ENCODE measurements at regions not wholly inside any gene's neighbourhood (a gene's known extent, or its start where the extent isn't known, plus 50 kb on each side); places are given as distances from the start of the nearest gene placed in this dataset.
"Not testable (repeated sequence)": the region's sequence is repeated elsewhere in the genome, so short reads cannot be mapped to it uniquely, and the experiment has no call there.

- TF ChIP-seq EZH2 (IDR thresholded peaks at IDR 0.05; ENCODE audit: low read length, unreplicated experiment); CTCF (conservative IDR thresholded peaks at IDR 0.05; ENCODE audit: low read depth, low read length): not testable (repeated sequence)
Observed at GRCh38 chr4:189753092-189753491, 187.6 kb upstream of the FRG1 start.

All from PC-3 (cell line).